Spleen (tissue), 11 donors: ENCODE measurements at regions not wholly inside any gene's neighbourhood (a gene's known extent, or its start where the extent isn't known, plus 50 kb on each side); places are given as distances from the start of the nearest gene placed in this dataset.

Source experiments
- DNase-seq: peaks from one replicate; pipeline ENCODE4 v3.0.0-alpha.2; 2020
- H3K27ac ChIP-seq, 8 donors: fragments of 200-600 bp; sonication (generic) in 7 of 8; 1 replicate in 4 of 8; 2 replicates in 4 of 8; pipeline versions ENCODE4 v1.5.0 to v1.8.0; 2016 to 2021; ENCODE audit warnings: inconsistent platforms in 4 of 8, mild to moderate bottlenecking in 4 of 8, moderate library complexity in 1 of 8
- H3K27me3 ChIP-seq, 7 donors: fragments of 200-600 bp; sonication (generic) in 6 of 7; replicated peaks in 1 of 7; 1 replicate in 4 of 7; 2 replicates in 3 of 7; pipeline versions ENCODE4 v1.5.0 to v1.8.0; 2016 to 2021; ENCODE audit warnings: inconsistent platforms in 3 of 7, mild to moderate bottlenecking in 1 of 7
- H3K36me3 ChIP-seq, 6 donors: fragments of 200-600 bp; sonication (generic) in 5 of 6; 1 replicate in 4 of 6; 2 replicates in 2 of 6; pipeline versions ENCODE4 v1.5.0 to v1.8.0; 2016 to 2021; ENCODE audit warnings: inconsistent platforms in 2 of 6
- H3K4me1 ChIP-seq, 6 donors: fragments of 200-600 bp; sonication (generic) in 5 of 6; 1 replicate in 3 of 6; 2 replicates in 3 of 6; pipeline versions ENCODE4 v1.5.0 to v1.8.0; 2016 to 2021; ENCODE audit warnings: inconsistent platforms in 3 of 6
- H3K4me3 ChIP-seq, 8 donors: fragments of 200-600 bp; sonication (generic) in 7 of 8; 1 replicate in 4 of 8; 2 replicates in 4 of 8; pipeline versions ENCODE4 v1.5.0 to v1.8.0; 2016 to 2021; ENCODE audit warnings: inconsistent platforms in 4 of 8, mild to moderate bottlenecking in 4 of 8, moderate library complexity in 2 of 8
- H3K9me3 ChIP-seq, 8 donors: fragments of 200-600 bp; sonication (generic) in 7 of 8; 1 replicate in 4 of 8; 2 replicates in 4 of 8; pipeline versions ENCODE4 v1.5.0 to v1.8.0; 2016 to 2021; ENCODE audit warnings: inconsistent platforms in 4 of 8
- POLR2A ChIP-seq, 3 donors: fragments of 450-650 bp; IDR thresholded peaks; one replicate each; pipeline ENCODE4 v1.5.1; 2017; ENCODE audit warnings: antibody characterized with exemption in 3 of 3, mild to moderate bottlenecking in 1 of 3
- POLR2AphosphoS5 ChIP-seq, 3 donors: sonication (generic); formaldehyde crosslinking; IDR thresholded peaks; one replicate each; pipeline ENCODE4 v1.5.1; 2017; ENCODE audit warnings: antibody characterized with exemption in 3 of 3
- WGBS, 5 donors: extraction: QIAGEN DNeasy Blood & Tissue Kit in 3 of 5; methylation state at CpG; one replicate each; pipeline versions ENCODE4 v1.1.5 to v1.1.7; 2013 to 2018; 5-methylcytosine and 5-hydroxymethylcytosine counted together
- intact Hi-C: fragments of 100-400 bp; cut with DNase I; formaldehyde crosslinking; loops from one replicate; pipeline ENCODE4 v1.15.0; 2023; ENCODE audit warnings: low total_unique reads
- TF ChIP-seq, protein P1 (sequence below), 11 experiments: fragments of 200-600 bp in 7 of 11; fragments of 450-650 bp in 4 of 11; sonication (generic) in 4 of 11; IDR thresholded peaks in 8 of 11; conservative IDR thresholded peaks in 3 of 11; 1 replicate in 7 of 11; 2 replicates in 4 of 11; pipeline versions ENCODE4 v1.4.0 to v1.8.0; 2016 to 2021; ENCODE audit warnings: antibody characterized with exemption in 11 of 11, inconsistent platforms in 4 of 11, mild to moderate bottlenecking in 1 of 11
- donor health status: healthy with polysubstance abuse.
- donor health status: DM: no; HTN: no; CAD: no; lungs with moderate emphysema.
- donor health status: DM: no; HTN: no; CAD: no.
- donor health status: Bipolar disorder and iron deficiency.
- donor health status: healthy.
- donor health status: DM: no; HTN: no; CAD: no.
- donor health status: DM: yes; HTN: yes; CAD: no.

DNA sequence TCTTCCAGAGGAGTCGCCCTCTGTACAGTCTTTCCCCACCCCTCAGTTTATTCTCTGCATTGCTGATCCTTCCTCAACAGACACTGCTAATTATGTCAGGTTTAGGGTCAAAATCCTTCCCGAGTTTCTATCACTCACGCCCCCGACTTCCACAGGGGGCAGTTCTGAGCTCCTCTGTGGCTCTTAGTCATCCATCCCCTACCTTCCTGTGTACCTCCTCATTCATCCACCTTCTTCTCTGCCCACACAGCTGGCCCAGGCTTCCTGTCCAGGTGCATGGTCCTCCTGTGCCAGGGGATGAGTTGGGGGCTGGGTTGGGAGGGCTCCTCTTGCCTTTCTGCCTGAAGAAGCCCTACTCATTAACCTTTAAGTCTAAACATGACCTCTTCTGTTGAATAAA lies 202.9 kb downstream of the ARL4C start:
- H3K36me3 ChIP-seq = no peaks in the 10 kb centered on the region
- TF ChIP-seq, protein P1, sequence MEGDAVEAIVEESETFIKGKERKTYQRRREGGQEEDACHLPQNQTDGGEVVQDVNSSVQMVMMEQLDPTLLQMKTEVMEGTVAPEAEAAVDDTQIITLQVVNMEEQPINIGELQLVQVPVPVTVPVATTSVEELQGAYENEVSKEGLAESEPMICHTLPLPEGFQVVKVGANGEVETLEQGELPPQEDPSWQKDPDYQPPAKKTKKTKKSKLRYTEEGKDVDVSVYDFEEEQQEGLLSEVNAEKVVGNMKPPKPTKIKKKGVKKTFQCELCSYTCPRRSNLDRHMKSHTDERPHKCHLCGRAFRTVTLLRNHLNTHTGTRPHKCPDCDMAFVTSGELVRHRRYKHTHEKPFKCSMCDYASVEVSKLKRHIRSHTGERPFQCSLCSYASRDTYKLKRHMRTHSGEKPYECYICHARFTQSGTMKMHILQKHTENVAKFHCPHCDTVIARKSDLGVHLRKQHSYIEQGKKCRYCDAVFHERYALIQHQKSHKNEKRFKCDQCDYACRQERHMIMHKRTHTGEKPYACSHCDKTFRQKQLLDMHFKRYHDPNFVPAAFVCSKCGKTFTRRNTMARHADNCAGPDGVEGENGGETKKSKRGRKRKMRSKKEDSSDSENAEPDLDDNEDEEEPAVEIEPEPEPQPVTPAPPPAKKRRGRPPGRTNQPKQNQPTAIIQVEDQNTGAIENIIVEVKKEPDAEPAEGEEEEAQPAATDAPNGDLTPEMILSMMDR (IDR thresholded peaks at IDR 0.05 in 8 of 11, conservative IDR thresholded peaks at IDR 0.05 in 3 of 11) = no peak
- TF ChIP-seq POLR2AphosphoS5 (IDR thresholded peaks at IDR 0.05) (no peak), POLR2A (IDR thresholded peaks at IDR 0.05) (no peak)
- no peak for DNase-seq
- H3K27ac ChIP-seq = peak overlapping the region; percentile 32 to 93 (median 81)
- WGBS, 5 donors = 53 to 69% (median 65%) methylated on average over 4 of the region's 4 CpGs
- H3K9me3 ChIP-seq = peaks cover 0 to 10% (median 0%) of the 10 kb centered on the region in 8 donors
- intact Hi-C loops = loop anchor here (5.0 kb wide), 1 partner anchor 203 kb away; the partner anchor contains the start of gene ARL4C
- peaks cover 37 to 68% (median 49%) of the 10 kb centered on the region in 6 donors for H3K4me1 ChIP-seq
- H3K27me3 ChIP-seq = peaks cover 0 to 23% (median 0%) of the 10 kb centered on the region in 7 donors
- H3K4me3 ChIP-seq = no peak overlapping the region

DNA sequence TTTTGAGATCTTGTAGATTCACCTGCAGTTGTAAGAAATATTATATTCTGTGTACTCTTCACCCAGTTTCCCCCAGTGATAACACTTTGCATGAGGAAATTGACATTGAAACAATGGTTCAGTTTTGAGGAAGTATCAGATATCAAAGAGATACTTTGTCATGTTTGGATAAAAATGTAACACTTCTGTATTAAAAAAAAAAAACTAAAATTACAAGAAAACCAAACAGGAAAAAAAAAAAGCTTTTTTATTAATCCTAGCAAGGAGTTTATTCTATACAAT lies 204.0 kb downstream of the ARL4C start:
- no peak overlapping the region for H3K4me3 ChIP-seq
- H3K9me3 ChIP-seq = peaks cover 0 to 10% (median 0%) of the 10 kb centered on the region in 8 donors
- TF ChIP-seq POLR2AphosphoS5 (IDR thresholded peaks at IDR 0.05) = no peak
- no peak for TF ChIP-seq POLR2A (IDR thresholded peaks at IDR 0.05)
- TF ChIP-seq, protein P1 (IDR thresholded peaks at IDR 0.05 in 8 of 11, conservative IDR thresholded peaks at IDR 0.05 in 3 of 11) = no peak
- H3K4me1 ChIP-seq = peaks cover 38 to 74% (median 56%) of the 10 kb centered on the region in 6 donors
- H3K27ac ChIP-seq = peak overlapping the region in 7 of 8 donors; percentile 61 to 93 (median 83)
- intact Hi-C loops = loop anchor here (5.0 kb wide), 1 partner anchor 204 kb away; the partner anchor contains the start of gene ARL4C
- DNase-seq = no peak
- H3K36me3 ChIP-seq = no peaks in the 10 kb centered on the region
- H3K27me3 ChIP-seq = peaks cover 0 to 19% (median 0%) of the 10 kb centered on the region in 7 donors

DNA sequence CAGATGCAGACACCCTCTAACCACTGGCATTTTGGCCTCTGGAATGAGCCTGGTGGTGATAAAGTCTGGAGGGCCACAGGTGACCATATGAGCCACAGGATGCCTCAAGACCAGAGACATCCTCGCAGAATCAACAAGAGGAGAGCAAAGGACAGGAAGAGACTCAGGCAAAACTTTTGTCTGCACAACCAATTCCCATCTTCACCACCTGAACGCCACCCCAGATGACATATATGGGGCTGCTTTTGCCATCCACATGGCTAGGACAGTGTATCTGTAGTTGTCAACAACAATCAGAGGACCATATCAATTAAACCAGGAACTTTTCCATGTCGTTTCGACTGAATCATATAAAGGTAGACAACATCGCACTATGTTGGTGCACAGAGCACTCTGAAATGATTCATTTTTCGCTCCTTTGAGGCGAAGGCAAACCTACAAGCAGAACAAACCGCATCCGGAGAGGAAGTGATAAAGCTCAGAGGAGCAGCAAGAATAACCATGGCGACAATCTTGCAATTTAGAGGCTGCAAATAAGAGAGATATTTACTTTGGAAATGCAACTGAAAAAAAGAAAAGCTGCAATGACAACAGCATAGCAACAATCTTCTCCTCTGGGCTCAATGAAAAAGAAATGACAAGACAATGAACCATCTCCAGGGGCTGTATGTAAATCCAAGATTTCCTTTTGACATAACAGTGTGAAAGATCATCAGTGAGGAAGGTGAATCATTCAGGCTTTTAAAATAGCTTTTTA lies 204.5 kb downstream of the ARL4C start:
- TF ChIP-seq, protein P1 (IDR thresholded peaks at IDR 0.05 in 8 of 11, conservative IDR thresholded peaks at IDR 0.05 in 3 of 11) = no peak
- TF ChIP-seq POLR2AphosphoS5 (IDR thresholded peaks at IDR 0.05) = peak in 1 of 3 donors; percentile 68
- Histone ChIP-seq H3K36me3 (no peaks in the 10 kb centered on the region), H3K4me3 (peak overlapping the region in 1 of 8 donors; percentile 38), H3K9me3 (peaks cover 0 to 10% (median 0%) of the 10 kb centered on the region in 8 donors), H3K4me1 (peaks cover 38 to 74% (median 56%) of the 10 kb centered on the region in 6 donors), H3K27me3 (peaks cover 0 to 14% (median 0%) of the 10 kb centered on the region in 7 donors), H3K27ac (peak overlapping the region; percentile 73 to 93 (median 82))
- intact Hi-C loops = loop anchor here (5.0 kb wide), 1 partner anchor 205 kb away; the partner anchor contains the start of gene ARL4C
- 53 to 68% (median 60%) methylated on average over 10 of the region's 10 CpGs for WGBS, 5 donors
- DNase-seq = no peak

DNA sequence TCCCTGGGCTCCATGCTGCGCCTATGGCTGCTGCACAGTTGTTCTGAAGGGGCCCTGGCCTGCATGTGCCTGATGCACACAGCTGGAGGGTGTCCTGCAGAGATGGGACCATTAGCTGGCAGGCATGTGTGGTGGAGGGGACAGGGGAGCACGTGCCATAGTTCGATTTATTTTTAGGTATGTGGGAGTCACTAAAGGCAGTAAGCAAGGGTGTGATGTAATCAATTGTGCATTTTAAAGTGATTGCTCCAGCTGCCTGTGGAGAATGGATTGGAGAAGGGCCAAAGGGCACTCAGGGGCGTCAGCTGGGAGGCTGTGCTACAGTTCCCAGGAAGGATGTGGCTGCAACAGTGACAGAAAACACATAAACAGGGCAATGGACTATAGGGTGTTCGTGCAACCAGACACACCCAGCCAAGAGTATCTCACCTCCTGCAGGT lies 205.1 kb downstream of the ARL4C start:
- Histone ChIP-seq H3K27ac (peak overlapping the region; percentile 73 to 93 (median 82)), H3K4me1 (peaks cover 38 to 74% (median 56%) of the 10 kb centered on the region in 6 donors), H3K27me3 (peaks cover 0 to 15% (median 0%) of the 10 kb centered on the region in 7 donors), H3K9me3 (peaks cover 0 to 10% (median 0%) of the 10 kb centered on the region in 8 donors), H3K36me3 (no peaks in the 10 kb centered on the region), H3K4me3 (peak overlapping the region in 1 of 8 donors; percentile 38)
- intact Hi-C loops = loop anchor here (5.0 kb wide), 1 partner anchor 206 kb away; the partner anchor contains the start of gene ARL4C
- WGBS, 5 donors = 29 to 42% (median 35%) methylated on average over 5 of the region's 5 CpGs
- no peak for DNase-seq
- TF ChIP-seq POLR2AphosphoS5 (IDR thresholded peaks at IDR 0.05) = peak; percentile 35 to 81 (median 62)
- TF ChIP-seq, protein P1 (IDR thresholded peaks at IDR 0.05 in 8 of 11, conservative IDR thresholded peaks at IDR 0.05 in 3 of 11) = no peak
